Body of pancreas (tissue), 4 donors: ENCODE measurements at regions not wholly inside any gene's neighbourhood (a gene's known extent, or its start where the extent isn't known, plus 50 kb on each side); places are given as distances from the start of the nearest gene placed in this dataset.

Experiments
- CTCF ChIP-seq, 7 experiments: fragments of 450-650 bp in 4 of 7; fragments of 200-600 bp in 3 of 7; sonication (generic) in 3 of 7; IDR thresholded peaks; one replicate each; pipeline ENCODE4 v1.5.1; 2016 to 2019; ENCODE audit warnings: antibody characterized with exemption in 7 of 7
- POLR2A ChIP-seq, 3 donors: fragments of 450-650 bp; IDR thresholded peaks; one replicate each; pipeline ENCODE4 v1.6.1; 2016; ENCODE audit warnings: antibody characterized with exemption in 3 of 3, mild to moderate bottlenecking in 2 of 3

- TF ChIP-seq CTCF (IDR thresholded peaks at IDR 0.05) (no peak), POLR2A (IDR thresholded peaks at IDR 0.05) (no peak)
Observed at GRCh38 chr14:80278293-80279023, 67.2 kb upstream of the DIO2 start.
